A673 (cell line): ENCODE measurements at regions not wholly inside any gene's neighbourhood (a gene's known extent, or its start where the extent isn't known, plus 50 kb on each side); places are given as distances from the start of the nearest gene placed in this dataset.

Experiments
- BruUV-seq: library from RNA; stranded (reverse); fragments of 400-500 nt; replicated peaks from 2 replicates; lab custom pipeline; 2021; lab: Mats Ljungman, UMichigan
- CTCF ChIA-PET: fragments of 300-600 bp; sonication (Branson Sonifier 250); formaldehyde crosslinking; loops from one replicate; lab custom pipeline; 2022; ENCODE audit warnings: antibody characterized with exemption; lab: Charles Lee
- POLR2A ChIA-PET: fragments of 300-600 bp; sonication (Branson Sonifier 250); formaldehyde crosslinking; loops from one replicate; lab custom pipeline; 2022; ENCODE audit warnings: antibody characterized with exemption; ENCODE audit not compliant: low non-redundant PET; lab: Charles Lee
- DNase-seq: peaks from one replicate; pipeline ENCODE4 v3.0.0-alpha.2; 2015; ENCODE audit warnings: low spot score
- H3K27ac ChIP-seq: fragments of 200-600 bp; sonication (generic); 2 replicates; pipeline ENCODE4 v1.5.1; 2016; ENCODE audit warnings: mixed run types, low read depth, mild to moderate bottlenecking, mixed read lengths, antibody characterized with exemption, low read length; ENCODE audit not compliant: poor library complexity, severe bottlenecking
- H3K27me3 ChIP-seq: fragments of 200-600 bp; sonication (generic); replicated peaks from 2 replicates; pipeline ENCODE4 v1.6.1; 2017; ENCODE audit warnings: mixed run types, low read depth, mild to moderate bottlenecking, mixed read lengths, antibody characterized with exemption, low read length; ENCODE audit not compliant: insufficient read depth, poor library complexity
- H3K36me3 ChIP-seq: fragments of 200-600 bp; sonication (generic); 2 replicates; pipeline ENCODE4 v1.6.1; 2016; ENCODE audit warnings: mixed run types, mild to moderate bottlenecking, mixed read lengths, antibody characterized with exemption, low read length; ENCODE audit not compliant: insufficient read depth, poor library complexity, severe bottlenecking
- H3K4me1 ChIP-seq: fragments of 200-600 bp; sonication (generic); 2 replicates; pipeline ENCODE4 v1.6.1; 2017; ENCODE audit warnings: mixed run types, mild to moderate bottlenecking, mixed read lengths, antibody characterized with exemption, low read length; ENCODE audit not compliant: insufficient read depth, poor library complexity, severe bottlenecking
- H3K4me3 ChIP-seq: fragments of 200-600 bp; sonication (generic); 2 replicates; pipeline ENCODE4 v1.5.1; 2016; ENCODE audit warnings: low read depth, mixed run types, mild to moderate bottlenecking, mixed read lengths, low read length; ENCODE audit not compliant: poor library complexity, severe bottlenecking
- H3K9me3 ChIP-seq: fragments of 200-600 bp; sonication (generic); 2 replicates; pipeline ENCODE4 v1.6.1; 2016; ENCODE audit warnings: mixed run types, low read depth, mild to moderate bottlenecking, mixed read lengths, antibody characterized with exemption, low read length; ENCODE audit not compliant: poor library complexity, severe bottlenecking
- EZH2 ChIP-seq: fragments of 200-600 bp; sonication (generic); IDR thresholded peaks from 2 replicates; pipeline ENCODE4 v1.6.1; 2017; ENCODE audit warnings: borderline replicate concordance, low read depth, mild to moderate bottlenecking, mixed read lengths, antibody characterized with exemption, low read length; ENCODE audit not compliant: poor library complexity, severe bottlenecking
- intact Hi-C: fragments of 100-400 bp; cut with micrococcal nuclease; formaldehyde crosslinking; loops from one replicate; pipeline ENCODE4 v1.10.0; 2022; ENCODE audit not compliant: unreplicated experiment
- TF ChIP-seq, protein P1 (sequence below): fragments of 300-800, 200-600 bp; sonication (generic); conservative IDR thresholded peaks from 2 replicates; pipeline ENCODE4 v1.5.1; 2017; ENCODE audit warnings: low read depth, mild to moderate bottlenecking, antibody characterized with exemption, low read length, moderate library complexity, mixed read lengths

DNA sequence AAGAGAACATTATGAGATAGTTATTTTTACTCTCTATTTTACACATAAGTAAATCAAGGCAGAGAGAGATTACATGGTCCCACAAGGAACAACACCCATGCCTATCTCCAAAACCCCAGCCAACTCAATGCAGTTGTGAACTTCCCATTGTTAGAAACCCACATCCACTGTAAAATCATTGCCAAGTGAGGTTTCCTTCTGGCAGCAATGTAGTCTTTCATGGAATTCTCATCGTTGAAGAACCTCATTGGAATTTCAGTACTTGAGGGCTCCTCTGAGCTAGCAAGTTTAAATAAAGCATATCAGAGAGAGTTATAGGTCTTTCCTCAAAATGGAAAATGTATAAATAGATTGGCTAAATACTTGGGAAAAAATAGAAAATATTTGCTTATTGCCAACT is 105.2 kb downstream of the RAD51AP2 start:
- BruUV-seq, result no TSS peak
- CTCF ChIA-PET, result no interaction called here
- intact Hi-C loops, result no loop called here
- POLR2A ChIA-PET, result no interaction called here
- Histone ChIP-seq H3K27ac (no peak overlapping the region), H3K36me3 (no peaks in the 10 kb centered on the region), H3K27me3 (no peaks in the 10 kb centered on the region), H3K4me1 (no peaks in the 10 kb centered on the region), H3K9me3 (no peaks in the 10 kb centered on the region), H3K4me3 (no peak overlapping the region)
- no peak for DNase-seq
- TF ChIP-seq, protein P1, sequence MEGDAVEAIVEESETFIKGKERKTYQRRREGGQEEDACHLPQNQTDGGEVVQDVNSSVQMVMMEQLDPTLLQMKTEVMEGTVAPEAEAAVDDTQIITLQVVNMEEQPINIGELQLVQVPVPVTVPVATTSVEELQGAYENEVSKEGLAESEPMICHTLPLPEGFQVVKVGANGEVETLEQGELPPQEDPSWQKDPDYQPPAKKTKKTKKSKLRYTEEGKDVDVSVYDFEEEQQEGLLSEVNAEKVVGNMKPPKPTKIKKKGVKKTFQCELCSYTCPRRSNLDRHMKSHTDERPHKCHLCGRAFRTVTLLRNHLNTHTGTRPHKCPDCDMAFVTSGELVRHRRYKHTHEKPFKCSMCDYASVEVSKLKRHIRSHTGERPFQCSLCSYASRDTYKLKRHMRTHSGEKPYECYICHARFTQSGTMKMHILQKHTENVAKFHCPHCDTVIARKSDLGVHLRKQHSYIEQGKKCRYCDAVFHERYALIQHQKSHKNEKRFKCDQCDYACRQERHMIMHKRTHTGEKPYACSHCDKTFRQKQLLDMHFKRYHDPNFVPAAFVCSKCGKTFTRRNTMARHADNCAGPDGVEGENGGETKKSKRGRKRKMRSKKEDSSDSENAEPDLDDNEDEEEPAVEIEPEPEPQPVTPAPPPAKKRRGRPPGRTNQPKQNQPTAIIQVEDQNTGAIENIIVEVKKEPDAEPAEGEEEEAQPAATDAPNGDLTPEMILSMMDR, result no peak
- TF ChIP-seq EZH2, result no peak

- H3K4me3 ChIP-seq, result no peak overlapping the region
- BruUV-seq, result no TSS peak
- DNase-seq, result no peak
- peaks cover 5% of the 10 kb centered on the region for H3K9me3 ChIP-seq
- H3K27me3 ChIP-seq, result no peaks in the 10 kb centered on the region
- no peaks in the 10 kb centered on the region for H3K4me1 ChIP-seq
- no peak for TF ChIP-seq EZH2
- TF ChIP-seq, protein P1, result no peak
- ChIA-PET CTCF (no interaction called here), POLR2A (no interaction called here)
- no peak overlapping the region for H3K27ac ChIP-seq
- intact Hi-C loops, result no loop called here
- no peaks in the 10 kb centered on the region for H3K36me3 ChIP-seq
Measured at GRCh38 chr2:17401096-17401495, 117.1 kb downstream of the RAD51AP2 start.

DNA sequence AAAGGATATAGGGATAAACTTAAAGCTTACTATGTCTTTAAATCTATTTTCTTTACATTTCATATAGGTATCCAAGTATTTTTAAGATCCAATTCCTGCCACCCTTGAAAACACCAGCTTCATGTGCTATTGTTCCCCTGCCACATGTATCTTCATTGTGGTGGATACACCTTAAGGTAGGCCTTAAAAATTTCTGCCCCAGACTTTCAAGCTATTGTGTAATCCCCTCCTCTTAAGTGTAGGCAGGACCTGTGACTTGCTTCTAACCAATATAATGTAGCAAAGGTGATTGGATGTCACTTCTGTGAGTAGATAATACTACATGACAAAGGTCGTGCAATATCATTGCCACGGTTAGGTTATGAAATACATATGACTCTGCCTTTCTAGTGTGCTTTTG is 119.5 kb downstream of the RAD51AP2 start:
- no peak for DNase-seq
- Histone ChIP-seq H3K36me3 (no peaks in the 10 kb centered on the region), H3K4me1 (no peaks in the 10 kb centered on the region), H3K4me3 (no peak overlapping the region), H3K27ac (no peak overlapping the region), H3K9me3 (peaks cover 3% of the 10 kb centered on the region), H3K27me3 (no peaks in the 10 kb centered on the region)
- TF ChIP-seq EZH2, result no peak
- TF ChIP-seq, protein P1, result no peak
- BruUV-seq, result no TSS peak
- ChIA-PET POLR2A (no interaction called here), CTCF (no interaction called here)
- intact Hi-C loops, result no loop called here
